Ecto neural progenitor cell (in vitro differentiated cells): ENCODE measurements at regions not wholly inside any gene's neighbourhood (a gene's known extent, or its start where the extent isn't known, plus 50 kb on each side); places are given as distances from the start of the nearest gene placed in this dataset.

Experiments
- DNase-seq: peaks from one replicate; pipeline ENCODE4 v3.0.0-alpha.2; 2018; ENCODE audit warnings: low spot score

DNA sequence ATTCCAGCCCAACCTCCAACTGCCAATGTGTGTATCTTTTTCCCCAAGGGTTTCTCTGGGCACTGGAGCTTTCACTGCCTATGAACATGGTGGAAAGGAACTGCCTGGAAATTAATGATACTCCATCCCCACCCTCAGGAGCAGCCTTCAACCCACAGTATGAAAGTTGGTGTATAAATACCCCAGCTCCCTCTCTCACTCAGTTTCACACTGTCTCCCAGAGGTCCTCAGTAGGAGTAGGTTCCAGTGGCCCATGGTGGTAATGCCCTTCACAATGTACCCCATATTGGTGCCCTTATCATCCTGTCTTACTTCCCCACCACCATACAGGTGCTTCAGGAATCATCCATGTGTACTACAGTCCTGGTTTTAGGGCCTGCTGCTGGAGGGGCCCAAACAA lies 462.6 kb downstream of the MIAT start:
- no peak for DNase-seq

DNA sequence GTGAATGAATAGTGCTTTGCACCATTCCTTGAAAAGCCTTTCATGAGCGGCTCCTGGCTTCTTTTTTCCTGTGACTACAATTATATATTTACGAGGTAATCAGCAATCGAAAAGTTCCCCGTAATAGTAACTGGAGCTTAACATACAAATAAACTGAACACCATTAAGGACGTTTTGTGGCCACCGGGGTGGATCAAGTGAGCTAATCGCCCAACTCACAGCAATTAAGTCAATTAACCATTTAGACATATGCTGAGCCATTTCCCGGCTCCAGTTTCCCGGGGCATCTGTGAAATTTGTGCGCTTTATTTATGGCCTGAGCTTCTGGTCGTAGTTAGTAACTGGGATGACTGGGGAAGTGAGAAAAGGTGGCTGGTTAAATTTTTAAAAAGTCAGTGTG lies 465.2 kb downstream of the MIAT start:
- DNase-seq, result no peak

DNA sequence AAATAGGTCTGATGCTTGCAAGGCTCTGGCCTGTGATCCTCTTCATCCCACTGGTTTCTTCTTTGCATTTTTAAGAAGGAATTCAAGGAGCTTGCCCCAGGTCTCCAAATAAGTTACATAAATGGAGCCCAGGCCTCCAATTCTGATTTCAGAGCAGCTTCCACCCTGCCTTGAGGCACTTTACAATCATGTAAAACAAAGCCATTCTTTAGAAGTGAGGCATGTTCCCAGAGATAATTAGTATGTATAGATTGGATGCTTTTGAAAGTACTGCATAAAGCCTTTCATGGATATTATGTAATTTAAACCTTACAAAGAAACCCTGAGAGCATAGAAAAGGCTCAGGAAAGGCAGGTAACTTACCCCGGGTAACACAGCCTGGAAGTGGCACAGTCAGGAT lies 466.5 kb downstream of the MIAT start:
- DNase-seq, result no peak

DNA sequence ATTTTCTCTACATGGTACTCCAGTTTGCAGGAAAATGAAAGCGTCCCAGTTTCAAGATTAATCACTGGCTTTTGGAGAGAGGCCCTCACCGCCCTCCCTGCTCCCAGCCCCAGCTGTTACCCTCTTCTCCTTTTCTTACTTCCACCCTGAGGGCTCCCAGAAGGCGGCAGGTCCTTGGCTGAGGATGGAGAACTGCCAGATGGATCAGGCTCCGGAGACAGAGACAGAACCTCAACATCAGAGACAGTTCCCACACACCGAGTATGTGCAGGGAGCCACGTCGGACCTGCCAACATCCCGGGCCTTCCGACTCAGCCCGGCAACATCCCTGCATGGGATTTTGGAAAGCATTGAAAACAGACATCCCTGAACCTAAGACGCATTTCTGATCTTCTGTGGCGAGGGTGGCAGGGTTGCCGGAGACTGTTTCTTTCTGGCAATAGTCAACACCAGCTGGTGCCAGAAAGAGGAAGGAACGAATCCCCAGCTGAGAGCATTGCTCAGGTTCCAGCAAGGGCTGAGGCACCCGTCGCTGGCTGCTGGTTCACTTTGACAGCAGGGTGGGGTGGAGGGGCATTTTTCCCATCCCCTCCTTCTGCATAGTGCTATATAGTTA lies 467.1 kb downstream of the MIAT start:
- DNase-seq, result no peak

DNA sequence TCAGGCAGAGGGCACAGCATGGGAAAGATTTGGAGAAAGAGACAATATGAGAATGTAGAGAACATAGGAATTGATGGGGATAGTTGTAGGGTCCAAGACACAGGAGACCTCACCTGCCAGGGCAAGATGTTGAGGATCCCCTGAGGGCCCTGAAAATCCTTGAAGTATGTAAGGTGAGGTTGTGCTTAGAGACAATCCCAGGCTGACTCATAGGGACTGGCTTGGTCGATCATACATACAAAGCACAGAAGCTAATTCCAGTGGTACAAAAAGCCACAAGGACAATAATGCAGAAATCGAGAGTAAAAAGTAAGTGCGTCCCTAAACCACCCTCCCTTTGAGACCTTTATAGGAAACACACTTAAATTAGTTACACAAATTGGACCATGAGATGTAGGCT lies 468.2 kb downstream of the MIAT start:
- no peak for DNase-seq

DNA sequence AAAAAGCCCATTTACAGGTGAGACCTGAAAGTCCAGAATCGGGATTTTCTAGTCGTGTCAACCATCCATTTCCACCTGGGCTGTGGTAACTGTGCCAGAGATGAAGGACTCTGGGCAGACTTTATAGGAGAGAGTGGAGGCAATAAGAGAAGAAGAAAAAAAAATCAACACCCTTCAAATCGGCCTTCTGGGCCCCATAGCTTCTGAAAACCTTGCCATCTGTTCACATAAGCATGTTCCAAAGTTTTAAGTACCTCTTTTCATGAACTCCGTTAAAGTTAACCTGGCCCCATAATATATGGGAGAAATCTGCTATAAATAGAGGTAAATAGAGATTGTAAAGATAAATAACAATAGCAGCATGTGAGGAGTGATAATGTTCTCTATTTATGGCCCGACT lies 470.5 kb downstream of the MIAT start:
- DNase-seq, result no peak

DNA sequence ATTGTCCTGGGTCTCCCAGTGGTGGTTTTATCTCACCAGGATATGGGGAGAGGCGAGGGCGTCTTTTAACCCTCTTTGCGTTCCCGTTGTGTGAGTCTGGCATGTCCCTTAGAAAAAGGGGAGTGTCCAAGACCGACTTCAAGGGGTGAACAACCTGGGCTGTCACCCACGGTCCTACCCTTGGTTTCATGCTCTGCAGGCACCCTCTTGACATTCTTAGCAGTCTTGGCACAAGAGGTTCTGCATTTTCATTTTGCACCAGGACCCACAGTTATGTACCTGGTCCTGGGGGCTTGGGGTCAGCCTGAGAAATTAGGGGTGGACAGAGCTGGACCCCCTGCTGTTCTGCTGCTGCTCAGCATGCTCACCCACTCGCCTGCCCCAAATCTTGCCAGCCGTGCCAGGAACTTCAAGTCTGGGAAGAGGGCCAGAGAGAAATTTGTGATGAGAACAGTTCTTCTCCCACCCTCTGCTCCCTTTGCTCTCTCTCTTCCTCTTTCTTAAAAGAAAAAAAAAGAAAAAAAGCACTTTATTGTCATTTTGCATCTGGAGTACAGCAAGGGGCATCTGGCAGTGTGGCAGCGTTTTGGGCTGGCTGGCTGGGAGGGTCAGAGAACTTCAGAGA lies 471.2 kb downstream of the MIAT start:
- DNase-seq, result no peak

DNA sequence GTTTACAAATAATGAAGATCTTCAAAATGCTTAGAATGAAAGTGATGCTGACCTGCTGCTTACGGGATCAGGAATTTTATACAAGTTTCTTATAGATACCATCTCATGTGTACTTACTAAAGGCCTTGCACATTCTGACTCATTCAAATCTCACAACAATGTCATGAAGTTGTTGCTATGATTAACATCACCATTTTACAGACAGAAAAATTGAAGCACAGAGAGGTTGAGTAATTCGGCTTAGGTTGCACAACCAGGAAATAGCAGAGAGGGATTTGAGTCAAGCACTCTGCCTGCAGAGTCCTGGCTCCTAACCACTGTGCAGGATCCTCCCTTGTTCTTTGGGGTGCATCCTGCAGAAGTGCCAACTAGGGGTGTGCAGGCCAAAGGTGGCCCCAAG lies 471.9 kb downstream of the MIAT start:
- no peak for DNase-seq

DNA sequence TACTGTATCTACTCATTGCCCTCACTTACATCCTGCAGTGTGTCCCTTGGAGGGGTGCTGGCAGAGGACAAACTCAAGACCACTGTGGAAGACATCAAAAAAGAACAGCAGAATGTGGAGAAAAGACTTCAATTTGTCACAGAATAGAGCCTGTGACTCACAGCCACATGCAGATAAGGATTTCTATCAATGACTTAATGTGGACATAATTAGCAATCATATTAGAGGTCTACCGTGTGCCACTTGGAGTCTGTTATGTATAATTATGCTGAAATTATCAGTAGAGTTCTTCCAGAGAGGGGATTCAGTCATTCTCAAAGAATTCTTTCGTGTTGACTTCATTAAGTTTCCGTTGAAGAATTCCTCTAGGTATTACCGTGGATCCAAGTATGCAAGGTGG lies 473.5 kb downstream of the MIAT start:
- DNase-seq, result no peak

DNA sequence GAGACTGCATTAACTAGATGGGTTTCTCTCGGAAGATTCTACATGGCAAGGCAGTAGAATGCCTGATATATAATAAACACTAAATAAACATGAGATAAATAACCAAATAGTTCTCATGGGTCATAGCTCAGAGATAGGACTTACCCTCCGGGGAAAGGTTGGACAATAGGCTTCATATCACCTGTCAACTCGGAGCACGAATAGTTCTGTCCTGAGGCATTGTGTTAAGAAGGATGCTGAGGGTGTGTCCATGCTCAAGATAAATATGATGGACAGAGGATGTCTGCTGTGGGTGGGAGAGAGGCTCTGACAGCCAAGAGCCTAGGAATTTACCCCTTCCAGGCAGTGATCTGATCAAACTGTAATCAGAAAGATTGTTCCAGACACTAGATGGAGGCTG lies 474.0 kb downstream of the MIAT start:
- DNase-seq, result no peak

DNA sequence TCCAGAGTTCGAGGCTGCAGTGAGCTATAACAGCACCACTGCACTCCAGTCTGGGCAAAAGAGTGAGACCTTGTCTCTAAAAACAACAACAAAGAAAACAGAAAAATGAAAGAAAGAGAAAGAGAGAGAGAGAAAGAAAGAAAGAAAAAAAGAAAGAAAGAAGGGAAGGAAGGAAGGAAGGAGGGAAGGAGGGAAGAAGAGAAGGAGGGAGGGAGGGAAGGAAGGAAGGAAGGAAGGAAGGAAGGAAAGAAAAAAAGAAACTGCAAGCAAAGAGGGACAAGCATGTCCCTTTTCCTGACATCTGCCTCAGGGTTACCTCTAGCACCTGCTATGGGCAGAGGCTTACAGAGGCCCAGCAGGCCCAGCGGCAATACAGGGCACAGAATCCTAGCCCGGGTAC lies 475.0 kb downstream of the MIAT start:
- DNase-seq, result no peak

DNA sequence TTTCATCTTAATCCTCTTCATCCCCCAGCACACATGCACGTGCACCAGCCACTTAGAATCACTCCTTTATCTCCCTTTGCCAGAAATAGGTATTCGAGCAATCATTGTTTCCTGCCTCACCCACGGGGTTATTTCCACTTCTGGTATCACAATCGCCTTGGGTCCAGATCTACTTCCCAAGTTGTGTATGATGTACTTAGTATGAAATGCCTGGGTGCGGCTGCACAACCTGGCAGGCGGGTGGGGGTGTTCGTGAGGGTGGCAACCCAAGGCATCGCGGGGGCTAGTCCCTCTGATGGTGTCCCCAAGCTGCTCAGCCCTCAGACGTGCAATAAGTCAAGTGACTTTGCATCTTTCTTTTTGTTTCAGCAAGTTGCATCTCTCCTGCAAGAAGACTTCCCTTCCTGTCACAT lies 475.6 kb downstream of the MIAT start:
- no peak for DNase-seq

DNA sequence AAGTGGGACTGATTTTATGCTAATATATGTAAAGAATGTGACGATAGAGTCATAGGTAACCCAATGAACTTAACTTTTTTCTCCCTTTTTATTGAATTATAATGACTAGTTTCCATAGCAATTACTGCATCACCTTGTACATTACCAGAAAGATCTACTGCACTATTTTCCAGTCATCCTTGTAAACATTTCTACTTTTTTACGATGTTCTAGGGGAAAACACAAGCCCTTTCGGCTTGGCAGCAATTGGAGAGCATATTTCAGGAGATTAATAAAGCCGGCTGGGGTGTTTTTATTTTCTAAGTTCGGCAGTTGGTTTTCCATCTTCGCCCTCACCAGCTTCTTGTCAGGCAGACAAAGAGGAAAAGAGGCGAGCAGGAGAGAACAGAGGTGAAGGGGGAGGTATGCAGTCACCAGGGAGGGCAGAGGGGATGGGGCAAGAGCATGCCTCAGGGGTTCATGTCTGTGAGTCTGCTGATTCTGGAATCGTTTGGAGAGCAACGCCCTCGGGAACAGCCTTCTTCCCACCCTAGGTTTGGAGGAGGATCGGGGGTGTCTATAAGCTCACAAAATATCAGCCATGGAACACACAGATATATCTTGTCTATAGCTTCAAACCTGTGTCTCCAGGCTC lies 476.4 kb downstream of the MIAT start:
- DNase-seq, result no peak

DNA sequence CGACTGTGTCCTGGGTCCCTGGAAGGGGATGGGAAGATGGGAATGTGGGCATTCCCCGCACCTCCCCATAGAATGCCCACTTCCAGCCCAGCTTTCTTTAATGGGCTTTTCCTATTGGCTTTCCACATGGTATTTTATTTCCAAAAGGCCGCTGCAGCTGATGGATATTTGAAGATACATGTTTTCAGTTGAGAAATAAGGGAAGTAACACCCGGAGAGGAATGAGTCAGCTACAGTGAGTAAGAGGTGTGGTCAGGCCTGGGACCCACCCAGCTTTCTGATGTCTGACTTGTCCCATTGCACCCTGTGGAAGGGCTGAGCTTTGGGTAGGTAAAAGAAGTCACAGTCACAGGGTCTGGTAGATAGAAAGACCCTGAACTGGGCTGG lies 476.9 kb downstream of the MIAT start:
- no peak for DNase-seq

DNA sequence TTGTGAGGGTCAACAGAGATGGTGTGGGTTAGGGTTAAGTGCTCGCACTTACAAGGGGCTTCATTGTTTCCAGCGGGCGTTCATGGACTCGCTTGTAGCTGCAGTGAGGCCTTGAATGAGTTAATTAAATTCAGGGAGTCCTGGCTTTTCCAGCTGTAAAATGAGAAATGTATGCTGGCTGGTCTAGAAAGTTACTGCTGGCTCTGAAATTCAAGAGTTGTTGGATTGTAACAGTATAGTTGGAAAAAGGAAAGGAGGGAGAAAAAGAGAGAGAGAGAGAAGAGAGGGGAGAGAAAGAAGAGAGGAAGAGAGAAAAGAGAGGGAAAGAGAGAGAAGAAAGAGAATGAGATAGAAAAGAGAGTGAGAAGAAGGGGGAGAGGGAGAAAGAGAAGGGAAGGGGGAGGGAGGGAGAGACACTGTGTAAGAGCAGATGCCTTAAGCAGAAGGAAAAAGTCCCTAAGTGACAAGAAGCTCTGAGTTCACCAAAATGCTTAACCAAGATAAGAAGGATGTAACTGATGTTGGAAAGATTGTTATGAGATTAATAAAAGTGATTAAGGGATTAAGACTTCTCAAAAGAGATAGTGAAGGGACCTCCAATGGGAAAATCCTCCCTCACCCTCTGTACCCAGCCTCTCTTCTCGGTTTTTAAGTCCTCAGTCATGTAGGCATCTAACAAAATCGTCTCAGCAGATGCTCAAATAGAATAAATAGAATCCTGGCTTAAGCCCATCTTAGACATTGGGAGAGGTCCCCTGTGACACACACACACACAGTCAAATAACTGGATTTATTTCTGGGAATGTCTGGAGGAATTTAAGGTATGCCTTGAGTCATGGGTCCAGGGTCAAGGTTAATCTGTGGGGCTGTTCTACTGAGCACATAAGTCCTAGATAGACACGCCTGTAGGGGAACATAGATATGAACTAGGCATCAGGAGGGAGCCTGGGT lies 477.9 kb downstream of the MIAT start:
- DNase-seq, result no peak

DNA sequence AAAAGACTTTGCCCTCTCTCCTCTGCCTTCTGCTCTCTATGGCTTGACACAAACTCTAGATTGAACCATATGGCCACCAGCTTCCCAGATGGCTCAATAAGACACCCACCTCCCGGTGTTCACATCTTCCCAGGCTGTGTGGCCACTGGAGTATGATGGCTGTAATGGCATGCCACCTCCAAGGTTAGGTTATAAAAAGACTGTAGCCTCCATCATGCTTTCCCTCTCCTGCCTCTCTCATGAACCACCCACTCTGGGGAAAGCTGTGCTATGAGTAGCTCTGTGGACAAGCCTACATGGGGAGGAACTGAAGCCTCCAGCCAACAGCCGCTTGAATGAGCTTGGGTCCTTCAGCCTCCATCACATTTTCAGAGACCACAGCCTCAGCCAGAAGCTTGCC lies 479.2 kb downstream of the MIAT start:
- no peak for DNase-seq

DNA sequence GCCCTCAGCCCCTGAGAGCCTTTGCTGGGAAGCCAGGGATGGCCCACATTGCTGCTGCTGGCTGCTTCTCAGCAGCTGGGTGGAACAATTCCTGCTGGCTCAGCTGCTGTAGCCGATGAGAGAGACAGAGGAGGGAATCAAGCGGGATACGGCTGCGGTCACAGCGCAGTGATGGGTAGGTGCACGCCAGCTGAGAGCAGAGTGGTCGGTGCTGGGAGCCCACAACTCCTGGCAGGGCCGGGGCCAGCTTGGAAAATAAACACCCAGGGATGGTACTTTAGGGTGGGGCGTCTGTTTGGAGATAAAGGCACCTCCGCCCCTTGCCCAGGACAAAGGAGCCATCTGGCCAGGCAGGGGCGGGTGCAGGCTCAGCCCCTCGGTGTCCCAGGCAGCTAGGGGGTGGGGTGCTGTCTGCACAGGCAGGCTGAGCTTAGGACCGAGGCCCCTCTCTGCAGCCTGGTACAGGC lies 480.5 kb downstream of the MIAT start:
- no peak for DNase-seq

DNA sequence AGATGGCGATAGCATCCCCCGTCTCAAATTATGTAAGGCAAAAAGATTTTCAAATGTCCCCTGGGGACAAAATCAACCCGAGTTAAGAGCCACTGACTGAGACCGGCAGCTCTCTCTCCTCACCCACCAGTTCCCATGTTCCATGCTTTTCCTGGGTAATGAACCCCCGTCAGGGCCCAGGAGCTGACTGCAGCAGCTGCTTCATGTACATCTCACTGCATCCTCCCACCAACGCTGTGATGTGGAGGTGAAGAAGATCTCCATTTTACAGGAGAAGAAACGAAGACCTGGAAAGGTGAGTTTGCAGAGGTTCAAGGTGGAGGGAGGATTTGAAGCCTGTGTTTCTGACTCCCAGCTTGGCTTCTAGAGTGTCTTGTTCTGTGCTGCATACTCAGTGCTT lies 481.1 kb downstream of the MIAT start:
- DNase-seq, result no peak

DNA sequence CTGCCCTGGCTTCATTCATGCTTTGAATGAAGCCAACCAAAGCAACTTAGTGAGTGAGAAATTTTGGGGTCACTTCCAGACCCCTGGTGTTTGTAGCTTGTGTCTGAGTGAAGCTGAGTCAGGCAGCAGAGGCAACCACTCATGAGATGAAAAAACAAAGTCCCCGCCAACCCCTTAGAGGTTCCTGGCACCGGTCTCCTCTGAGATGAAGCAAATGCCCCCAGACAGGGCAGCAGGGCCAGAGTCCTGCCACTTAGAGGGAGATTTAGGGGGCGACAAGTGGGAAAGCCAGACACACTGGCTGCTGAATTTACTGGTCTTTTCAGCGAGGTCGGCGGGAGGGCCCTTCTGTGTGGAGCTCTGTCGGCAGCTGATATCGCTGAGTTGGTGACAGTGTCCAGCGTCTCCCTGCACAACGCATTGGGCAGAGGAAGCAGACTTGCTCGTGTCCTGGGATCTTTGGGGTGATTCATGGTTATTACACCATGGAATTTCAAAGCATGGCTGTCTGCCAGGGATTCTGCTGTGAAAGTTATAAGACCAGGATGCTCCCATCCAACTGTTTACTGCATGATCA lies 482.6 kb downstream of the MIAT start:
- no peak for DNase-seq

DNA sequence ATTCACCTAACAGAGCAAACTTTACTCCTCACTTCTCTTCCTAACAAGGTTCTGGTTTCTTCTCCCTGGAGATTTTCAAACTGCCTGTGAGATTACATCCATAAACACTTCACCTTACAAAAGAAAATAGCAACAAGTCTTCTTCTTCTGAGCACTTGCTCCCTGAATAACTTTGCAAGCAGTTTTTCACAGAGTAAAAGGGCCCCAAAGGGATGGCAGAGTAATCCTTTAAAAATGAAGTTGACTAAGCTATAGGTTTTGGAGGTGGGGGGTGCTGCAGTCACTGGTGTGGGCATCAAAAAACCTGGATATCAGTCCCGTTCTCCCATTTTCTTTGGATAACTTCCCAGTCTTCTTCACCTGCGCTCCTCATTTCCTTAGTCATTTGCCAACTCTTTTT lies 484.9 kb downstream of the MIAT start:
- no peak for DNase-seq

DNA sequence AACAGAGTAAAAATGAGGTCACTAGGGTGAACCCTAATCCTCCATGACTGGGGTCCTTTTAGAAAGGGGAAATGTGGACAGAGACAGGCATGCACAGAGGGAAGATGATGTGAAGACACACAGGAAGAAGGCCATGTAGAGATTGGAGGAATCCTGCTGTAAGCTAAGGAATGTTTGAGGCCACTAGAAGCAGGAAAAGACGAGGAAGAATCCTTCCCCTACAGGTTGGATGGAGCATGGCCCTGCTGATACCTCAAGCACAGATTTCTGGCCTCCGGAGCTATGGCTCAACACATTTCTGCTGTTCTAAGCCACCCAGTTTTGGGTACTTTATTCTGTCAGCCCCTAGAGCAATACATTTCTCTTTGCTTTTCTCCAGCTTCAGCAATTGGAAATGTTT lies 486.9 kb downstream of the MIAT start:
- no peak for DNase-seq

DNA sequence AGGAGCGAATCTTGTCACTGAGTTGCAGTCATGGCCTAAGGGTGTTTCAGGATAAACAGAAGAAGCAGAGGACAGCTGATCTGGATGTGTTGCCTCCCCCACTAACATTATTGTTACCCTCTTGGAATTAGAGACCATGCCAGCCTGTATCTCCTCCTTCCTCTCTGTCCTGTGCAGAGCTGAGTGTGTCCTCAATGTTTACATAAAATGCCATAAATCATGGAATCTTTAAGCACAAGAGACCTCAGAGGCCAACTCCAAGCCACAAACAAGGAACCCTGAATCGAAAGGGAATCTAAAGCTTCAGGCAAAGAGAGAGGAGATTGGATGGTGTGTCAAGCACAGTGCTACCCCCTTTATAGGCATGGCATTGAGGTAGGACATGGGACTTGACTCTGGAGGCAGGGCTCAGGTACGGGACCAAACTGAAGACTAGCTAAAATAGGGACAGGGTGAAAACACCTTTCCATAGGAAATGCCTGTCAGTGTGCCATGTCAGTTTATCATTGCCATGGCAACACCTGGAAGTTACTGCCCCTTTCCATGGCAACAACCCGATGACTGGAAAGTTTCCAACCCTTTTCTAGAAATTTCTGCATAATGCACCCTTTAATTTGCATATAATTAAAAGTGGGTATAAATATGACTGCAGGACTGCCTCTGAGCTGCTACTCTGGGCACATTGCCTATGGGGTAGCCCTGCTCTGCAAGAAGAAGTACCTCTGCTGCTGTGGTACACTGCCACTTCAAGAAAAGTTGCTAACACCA lies 489.7 kb downstream of the MIAT start:
- no peak for DNase-seq
